K562 (cell line): ENCODE measurements at regions not wholly inside any gene's neighbourhood (a gene's known extent, or its start where the extent isn't known, plus 50 kb on each side); places are given as distances from the start of the nearest gene placed in this dataset.

Source experiments
- ATAC-seq: fragments of 200-7000 bp; cut with Tn5 transposase; 3 replicates; pipeline ENCODE4 v1.9.1; 2020; ENCODE audit warnings: moderate library complexity
- BruUV-seq: library from RNA; stranded (reverse); fragments of 400-500 nt; replicated peaks from 2 replicates; lab custom pipeline; 2021; lab: Mats Ljungman, UMichigan
- CTCF ChIA-PET: fragments of 300-600 bp; formaldehyde crosslinking; extraction: SDS; loops from one replicate; lab custom pipeline; 2021; ENCODE audit warnings: low intra/inter-chr PET ratio; lab: Yijun Ruan, JAX
- POLR2A ChIA-PET: fragments of 300-600, 350-650 bp; sonication (Branson Sonifier 250); formaldehyde crosslinking; extraction: SDS; loops from one replicate; lab custom pipeline; 2021; ENCODE audit warnings: antibody characterized with exemption, inconsistent platforms; lab: Yijun Ruan, JAX
- DNase-seq, 4 experiments: peaks; one replicate each; pipeline versions ENCODE4 v3.0.0 to v3.0.0-alpha.2; 2011 to 2018; ENCODE audit warnings: low spot score in 3 of 4, mixed read lengths in 3 of 4; ENCODE audit errors: extremely low read depth in 1 of 4
- FAIRE-seq: peaks from 2 replicates; lab custom pipeline; 2011; peaks lifted over from hg19 to GRCh38; lab: Jason Lieb, UNC
- H2AFZ ChIP-seq: 2 replicates; pipeline ENCODE4 v1.6.0; 2011; ENCODE audit warnings: low read depth, low read length, control low read depth, inconsistent platforms
- H3K27ac ChIP-seq: fragments of 200-600 bp; 3 replicates; pipeline ENCODE4 v1.8.0; 2011; ENCODE audit warnings: low read depth, mild to moderate bottlenecking, control low read depth, inconsistent platforms, low read length, moderate library complexity, mixed read lengths; ENCODE audit errors: extremely low read depth
- H3K27me3 ChIP-seq, 2 experiments: fragments of 300-600 bp in 1 of 2; 2 replicates in 1 of 2; 3 replicates in 1 of 2; pipeline versions ENCODE4 v1.6.0 to v1.8.0; 2011; ENCODE audit warnings: inconsistent platforms in 2 of 2, low read length in 2 of 2, mild to moderate bottlenecking in 1 of 2, mixed read lengths in 1 of 2, moderate library complexity in 1 of 2; ENCODE audit not compliant: control insufficient read depth in 2 of 2, insufficient read depth in 2 of 2
- H3K36me3 ChIP-seq: fragments of 300-600 bp; 3 replicates; pipeline ENCODE4 v1.8.0; 2011; ENCODE audit warnings: mild to moderate bottlenecking, low read length, inconsistent platforms; ENCODE audit not compliant: control insufficient read depth, insufficient read depth
- H3K4me1 ChIP-seq, 2 experiments: fragments of 200-600 bp in 1 of 2; replicated peaks in 1 of 2; 2 replicates in 1 of 2; 3 replicates in 1 of 2; pipeline versions ENCODE4 v1.5.1 to v1.8.0; 2011; ENCODE audit warnings: inconsistent platforms in 2 of 2, low read length in 2 of 2, mild to moderate bottlenecking in 1 of 2, mixed read lengths in 1 of 2, moderate library complexity in 1 of 2; ENCODE audit not compliant: control insufficient read depth in 2 of 2, insufficient read depth in 2 of 2
- H3K4me2 ChIP-seq: 2 replicates; pipeline ENCODE4 v1.6.1; 2011; ENCODE audit warnings: low read length, control low read depth, inconsistent platforms, mixed read lengths; ENCODE audit not compliant: insufficient read depth
- H3K4me3 ChIP-seq: fragments of 200-600 bp; sonication (generic), shearing (Covaris generic); 2 replicates; pipeline ENCODE4 v1.5.1; 2016; ENCODE audit warnings: control low read depth, inconsistent platforms
- H3K79me2 ChIP-seq: fragments of 200-600 bp; 3 replicates; pipeline ENCODE4 v1.8.0; 2011; ENCODE audit warnings: low read length, inconsistent platforms; ENCODE audit not compliant: control insufficient read depth, insufficient read depth
- H3K9ac ChIP-seq, 2 experiments: 2 replicates each; pipeline versions ENCODE4 v1.6.0 to v1.6.1; 2011; ENCODE audit warnings: low read depth in 2 of 2, low read length in 2 of 2, control low read depth in 1 of 2, inconsistent platforms in 1 of 2, mild to moderate bottlenecking in 1 of 2, mixed read lengths in 1 of 2; ENCODE audit not compliant: insufficient read depth in 1 of 2
- H3K9me1 ChIP-seq: one replicate; pipeline ENCODE4 v1.6.0; 2011; ENCODE audit warnings: inconsistent platforms, mild to moderate bottlenecking, low read length, moderate library complexity; ENCODE audit not compliant: control insufficient read depth, insufficient read depth
- H3K9me3 ChIP-seq: replicated peaks from 2 replicates; pipeline ENCODE4 v1.5.1; 2011; ENCODE audit warnings: low read depth, low read length, inconsistent platforms; ENCODE audit not compliant: control insufficient read depth, insufficient read depth
- H4K20me1 ChIP-seq: replicated peaks from 2 replicates; pipeline ENCODE4 v1.6.1; 2011; ENCODE audit warnings: low read length, inconsistent platforms, mixed read lengths; ENCODE audit not compliant: control insufficient read depth, insufficient read depth
- ARID3A ChIP-seq: IDR thresholded peaks from 2 replicates; pipeline ENCODE4 v1.6.1; 2012; ENCODE audit warnings: low read depth, low read length, improper control_type of control experiment, borderline replicate concordance
- EP400 ChIP-seq: fragments of 450-650 bp; IDR thresholded peaks from 2 replicates; pipeline ENCODE4 v1.6.1; 2017; ENCODE audit warnings: antibody characterized with exemption, mild to moderate bottlenecking, moderate library complexity
- MAFG ChIP-seq: fragments of 450-650 bp; conservative IDR thresholded peaks from 2 replicates; pipeline ENCODE4 v1.6.1; 2016; ENCODE audit warnings: missing genetic modification characterization, missing compliant biosample characterization
- MAFK ChIP-seq: IDR thresholded peaks from 2 replicates; pipeline ENCODE4 v1.6.1; 2011; ENCODE audit warnings: low read length, improper control_type of control experiment
- MAX ChIP-seq: sonication (generic); formaldehyde crosslinking; IDR thresholded peaks from 2 replicates; pipeline ENCODE4 v1.9.0; 2022; ENCODE audit warnings: mild to moderate bottlenecking, missing genetic modification reagents
- MCM7 ChIP-seq, 2 experiments: fragments of 450-650 bp; IDR thresholded peaks; 2 replicates each; pipeline ENCODE4 v1.6.1; 2016 to 2018
- NELFE ChIP-seq: IDR thresholded peaks from 2 replicates; pipeline ENCODE4 v1.6.1; 2011; ENCODE audit warnings: mild to moderate bottlenecking; ENCODE audit not compliant: insufficient read depth, insufficient read length
- PHF20 ChIP-seq: fragments of 450-650 bp; IDR thresholded peaks from 2 replicates; pipeline ENCODE4 v1.6.1; 2018; ENCODE audit not compliant: partially characterized antibody
- PPARD ChIP-seq: fragments of 250-450 bp; sonication (Bioruptor Pico); IDR thresholded peaks from 2 replicates; pipeline ENCODE4 v1.8.0; 2022; ENCODE audit warnings: inconsistent platforms, mild to moderate bottlenecking, moderate library complexity
- PRPF4 ChIP-seq: fragments of 200-400 bp; formaldehyde crosslinking; IDR thresholded peaks from one replicate; pipeline ENCODE4 v1.6.1; 2017; ENCODE audit warnings: low read length, low read depth, mild to moderate bottlenecking; ENCODE audit not compliant: insufficient read depth, poor library complexity, severe bottlenecking
- PTTG1 ChIP-seq: fragments of 450-650 bp; IDR thresholded peaks from 2 replicates; pipeline ENCODE4 v1.6.1; 2016; ENCODE audit warnings: low read depth, mild to moderate bottlenecking, missing genetic modification characterization, missing compliant biosample characterization
- RAD21 ChIP-seq, 2 experiments: fragments of 250-450 bp in 1 of 2; fragments of 450-650 bp in 1 of 2; sonication (Bioruptor Pico) in 1 of 2; formaldehyde crosslinking in 1 of 2; IDR thresholded peaks in 1 of 2; conservative IDR thresholded peaks in 1 of 2; 2 replicates each; pipeline versions ENCODE4 v1.4.0 to v1.8.0; 2020 to 2022; ENCODE audit warnings: mild to moderate bottlenecking in 2 of 2, moderate library complexity in 1 of 2
- SIN3B ChIP-seq: fragments of 450-650 bp; IDR thresholded peaks from 2 replicates; pipeline ENCODE4 v1.6.1; 2017; ENCODE audit warnings: low read depth, mild to moderate bottlenecking, moderate library complexity
- SPI1 ChIP-seq: IDR thresholded peaks from 2 replicates; pipeline ENCODE4 v1.6.1; 2011; ENCODE audit warnings: low read depth, low read length, control low read depth, borderline replicate concordance
- TAL1 ChIP-seq: fragments of 450-650 bp; IDR thresholded peaks from 2 replicates; pipeline ENCODE4 v1.6.1; 2016; ENCODE audit warnings: mild to moderate bottlenecking
- ZNF785 ChIP-seq: fragments of 250-450 bp; sonication (Bioruptor Pico); IDR thresholded peaks from 2 replicates; pipeline ENCODE4 v1.4.0; 2020; ENCODE audit warnings: mild to moderate bottlenecking
- WGBS: fragments of 100-300 bp; shearing (Covaris generic); methylation state at CpG from one replicate; pipeline ENCODE4 v1.1.6; 2016; ENCODE audit warnings: low coverage, mixed read lengths; ENCODE audit not compliant: insufficient coverage; ENCODE audit errors: missing lambda C conversion rate; 5-methylcytosine and 5-hydroxymethylcytosine counted together
- in situ Hi-C: fragments of 300-500 bp; cut with MboI; formaldehyde crosslinking; loops from 4 replicates; pipeline ENCODE4 v1.15.0; 2018; ENCODE audit warnings: inconsistent platforms, mixed read lengths
- intact Hi-C: fragments of 100-400 bp; cut with micrococcal nuclease; formaldehyde crosslinking; loops from 2 replicates; pipeline ENCODE4 v1.14.2; 2022
- TF ChIP-seq, protein P1 (sequence below): sonication (generic); formaldehyde crosslinking; IDR thresholded peaks from 2 replicates; pipeline ENCODE4 v1.8.0; 2022; ENCODE audit warnings: mild to moderate bottlenecking, low read depth, missing genetic modification reagents
- TF ChIP-seq, protein P2 (sequence below): fragments of 250-450 bp; sonication (Bioruptor Pico); IDR thresholded peaks from 2 replicates; pipeline ENCODE4 v1.5.0; 2021; ENCODE audit warnings: mild to moderate bottlenecking, moderate library complexity

GRCh38 chr13:80604098-80604497 is 263.2 kb upstream of the SPRY2 start:
- CTCF ChIA-PET = no interaction called here
- Histone ChIP-seq H2AFZ (no peak overlapping the region), H3K9me3 (no peaks in the 10 kb centered on the region), H3K4me1 (no peaks in the 10 kb centered on the region; a peak in 1 of 5 replicates), H3K4me2 (no peak overlapping the region), H3K4me3 (no peak overlapping the region), H3K9me1 (no peaks in the 10 kb centered on the region), H3K9ac (no peak overlapping the region), H3K27ac (no peak overlapping the region), H3K27me3 (no peaks in the 10 kb centered on the region), H4K20me1 (no peaks in the 10 kb centered on the region), H3K36me3 (no peaks in the 10 kb centered on the region), H3K79me2 (no peaks in the 10 kb centered on the region)
- 4% methylated on average over 3 of the region's 3 CpGs for WGBS
- no TSS peak for BruUV-seq
- intact Hi-C loops (no loop called here), in situ Hi-C loops (no loop called here)
- no peak for DNase-seq
- ATAC-seq = 0 out of 3 replicates have a peak, but pooled peaks have one; percentile 39
- POLR2A ChIA-PET = interaction anchor here (1.0 to 1.8 kb wide), 2 partner anchors 11 to 16 kb away, joined by 3 to 4 read pairs; no protein-coding TSS in a partner anchor
- no peak for FAIRE-seq
- TF ChIP-seq NELFE (no peak), TAL1 (no peak), SIN3B (no peak), MAFK (peak; percentile 12; the same call in 1 of the 2 replicates), PHF20 (no peak), MCM7 (IDR thresholded peaks at IDR 0.05) (no peak), MAX (no peak), PRPF4 (no peak), MAFG (0 out of 2 replicates have a peak, but pooled peaks have one; percentile 18), ZNF785 (CRISPR knock-in tag) (no peak), RAD21 (CRISPR knock-in tag; conservative IDR thresholded peaks at IDR 0.05 in 1 of 2, IDR thresholded peaks at IDR 0.05 in 1 of 2) (no peak), PTTG1 (no peak), PPARD (CRISPR knock-in tag) (no peak), ARID3A (no peak), SPI1 (no peak), EP400 (no peak)
- TF ChIP-seq, protein P1, sequence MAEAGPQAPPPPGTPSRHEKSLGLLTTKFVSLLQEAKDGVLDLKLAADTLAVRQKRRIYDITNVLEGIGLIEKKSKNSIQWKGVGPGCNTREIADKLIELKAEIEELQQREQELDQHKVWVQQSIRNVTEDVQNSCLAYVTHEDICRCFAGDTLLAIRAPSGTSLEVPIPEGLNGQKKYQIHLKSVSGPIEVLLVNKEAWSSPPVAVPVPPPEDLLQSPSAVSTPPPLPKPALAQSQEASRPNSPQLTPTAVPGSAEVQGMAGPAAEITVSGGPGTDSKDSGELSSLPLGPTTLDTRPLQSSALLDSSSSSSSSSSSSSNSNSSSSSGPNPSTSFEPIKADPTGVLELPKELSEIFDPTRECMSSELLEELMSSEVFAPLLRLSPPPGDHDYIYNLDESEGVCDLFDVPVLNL (CRISPR knock-in tag) = no peak
- TF ChIP-seq, protein P2, sequence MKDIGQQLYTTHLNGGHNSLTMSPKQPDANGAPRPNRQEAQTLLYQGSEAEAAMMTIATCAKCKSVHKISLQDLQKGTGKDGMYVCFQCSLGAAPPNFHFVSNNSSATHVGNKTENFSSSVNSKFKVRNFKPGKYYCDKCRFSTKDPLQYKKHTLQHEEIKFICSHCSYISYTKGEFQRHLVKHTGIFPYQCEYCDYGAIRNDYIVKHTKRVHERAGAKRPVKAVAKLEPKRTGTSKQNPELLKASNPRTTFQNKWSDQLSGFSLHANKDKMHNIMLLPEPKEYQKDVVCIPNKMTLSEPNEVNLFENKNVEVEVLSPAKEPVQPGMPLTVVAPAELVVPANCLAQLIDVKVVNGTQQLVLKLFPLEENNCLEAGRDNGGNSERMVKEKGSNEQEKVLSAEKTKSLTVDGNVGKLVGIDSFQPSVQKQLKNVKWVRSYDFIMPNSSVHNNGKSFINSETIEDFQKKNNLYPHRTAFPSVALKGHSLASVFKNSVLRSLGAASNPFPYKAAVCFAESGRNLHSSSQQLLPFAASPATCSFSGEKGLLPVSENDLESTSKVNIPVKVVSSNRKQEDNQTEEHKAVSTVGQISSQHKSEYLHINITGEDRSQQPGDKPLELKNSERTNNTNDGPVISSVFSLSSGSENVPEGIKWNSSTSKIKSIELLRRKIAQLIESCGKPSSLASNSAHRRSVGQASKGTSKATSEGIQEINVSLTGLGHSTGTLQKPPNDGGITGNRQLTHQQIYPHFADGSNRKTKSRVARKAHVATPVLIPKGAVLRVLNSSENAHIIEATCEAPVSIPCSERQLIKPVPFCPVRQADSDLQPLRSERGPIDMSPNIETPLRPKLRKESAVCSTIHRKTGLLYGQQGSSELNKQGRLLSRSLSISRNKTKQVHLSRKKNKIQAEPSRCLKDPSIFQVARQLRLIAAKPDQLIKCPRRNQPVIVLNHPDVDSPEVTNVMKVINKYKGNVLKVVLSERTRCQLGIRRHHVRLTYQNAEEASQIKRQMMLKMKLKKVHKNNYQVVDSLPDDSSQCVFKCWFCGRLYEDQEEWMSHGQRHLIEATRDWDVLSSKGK = no peak
